ENCODE measurements at regions not wholly inside any gene's neighbourhood (a gene's known extent, or its start where the extent isn't known, plus 50 kb on each side); places are given as distances from the start of the nearest gene placed in this dataset.

GRCh38 chr2:122754561-122754960 lies 999.1 kb downstream of the TSN start:
- TF ChIP-seq SIN3A (IDR thresholded peaks at IDR 0.05; ENCODE audit: borderline replicate concordance, insufficient read depth, low read length), result no peak
- TF ChIP-seq POLR2AphosphoS5 (IDR thresholded peaks at IDR 0.05; ENCODE audit: low read depth, low read length), result no peak
- TF ChIP-seq TAF1 (IDR thresholded peaks at IDR 0.05; ENCODE audit: borderline replicate concordance, insufficient read depth, low read length), result no peak

Data from PFSK-1 (cell line).